Rectal smooth muscle tissue (tissue), 1 donor: ENCODE measurements at regions not wholly inside any gene's neighbourhood (a gene's known extent, or its start where the extent isn't known, plus 50 kb on each side); places are given as distances from the start of the nearest gene placed in this dataset.
"Not testable (repeated sequence)": the region's sequence is repeated elsewhere in the genome, so short reads cannot be mapped to it uniquely, and the experiment has no call there.

ENCODE experiments used
- H3K27ac ChIP-seq: one replicate; pipeline ENCODE4 v1.7.0; 2013; ENCODE audit warnings: low read depth, low read length, inconsistent platforms
- H3K27me3 ChIP-seq: one replicate; pipeline ENCODE4 v1.7.0; 2013; ENCODE audit warnings: low read length; ENCODE audit not compliant: control insufficient read depth, insufficient read depth
- H3K36me3 ChIP-seq: one replicate; pipeline ENCODE4 v1.7.0; 2013; ENCODE audit warnings: low read length; ENCODE audit not compliant: control insufficient read depth, insufficient read depth
- H3K4me1 ChIP-seq: one replicate; pipeline ENCODE4 v1.7.0; 2013; ENCODE audit warnings: low read length; ENCODE audit not compliant: control insufficient read depth, insufficient read depth
- H3K4me3 ChIP-seq: one replicate; pipeline ENCODE4 v1.7.0; 2013; ENCODE audit warnings: low read length
- H3K9ac ChIP-seq: one replicate; pipeline ENCODE4 v1.7.0; 2013; ENCODE audit warnings: low read length

GRCh38 chr6:105860927-105861326, 225.2 kb upstream of the PRDM1 start:
- not testable (repeated sequence) for H3K36me3 ChIP-seq, H3K27me3 ChIP-seq, H3K4me3 ChIP-seq, H3K9ac ChIP-seq, H3K27ac ChIP-seq, H3K4me1 ChIP-seq

DNA sequence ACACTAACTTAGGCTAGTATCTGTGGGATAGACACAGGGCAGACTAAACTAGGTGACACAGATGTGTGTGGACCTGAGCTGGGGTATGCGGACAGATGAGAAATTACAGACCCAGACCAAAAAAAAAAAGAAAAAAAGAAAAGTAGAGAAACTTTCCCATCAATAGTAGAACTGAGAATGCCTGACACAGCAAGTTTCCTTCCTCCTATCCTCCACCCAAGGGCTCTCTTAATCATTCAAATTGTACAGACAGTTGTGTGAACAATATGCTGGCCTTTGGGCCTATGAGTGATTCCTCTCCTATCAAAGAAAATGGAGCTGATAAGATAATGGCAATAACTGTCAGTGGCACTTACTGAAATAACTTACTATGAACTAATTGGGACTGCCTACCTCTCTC, 226.7 kb upstream of the PRDM1 start:
- no peaks in the 10 kb centered on the region for H3K4me1 ChIP-seq
- no peaks in the 10 kb centered on the region for H3K27me3 ChIP-seq
- no peak overlapping the region for H3K27ac ChIP-seq
- H3K36me3 ChIP-seq = no peaks in the 10 kb centered on the region
- no peak overlapping the region for H3K9ac ChIP-seq
- H3K4me3 ChIP-seq = no peak overlapping the region

GRCh38 chr6:105858639-105859038, 227.5 kb upstream of the PRDM1 start:
- not testable (repeated sequence) for H3K9ac ChIP-seq, H3K4me1 ChIP-seq, H3K27ac ChIP-seq, H3K27me3 ChIP-seq, H3K4me3 ChIP-seq, H3K36me3 ChIP-seq

GRCh38 chr6:105855433-105855832, 230.7 kb upstream of the PRDM1 start:
- H3K36me3 ChIP-seq = no peaks in the 10 kb centered on the region
- H3K4me1 ChIP-seq = no peaks in the 10 kb centered on the region
- H3K27ac ChIP-seq = no peak overlapping the region
- H3K9ac ChIP-seq = no peak overlapping the region
- no peak overlapping the region for H3K4me3 ChIP-seq
- no peaks in the 10 kb centered on the region for H3K27me3 ChIP-seq

GRCh38 chr6:105853979-105854378, 232.2 kb upstream of the PRDM1 start:
- H3K9ac ChIP-seq, H3K27me3 ChIP-seq, H3K4me1 ChIP-seq, H3K4me3 ChIP-seq, H3K36me3 ChIP-seq, H3K27ac ChIP-seq: not testable (repeated sequence)

DNA sequence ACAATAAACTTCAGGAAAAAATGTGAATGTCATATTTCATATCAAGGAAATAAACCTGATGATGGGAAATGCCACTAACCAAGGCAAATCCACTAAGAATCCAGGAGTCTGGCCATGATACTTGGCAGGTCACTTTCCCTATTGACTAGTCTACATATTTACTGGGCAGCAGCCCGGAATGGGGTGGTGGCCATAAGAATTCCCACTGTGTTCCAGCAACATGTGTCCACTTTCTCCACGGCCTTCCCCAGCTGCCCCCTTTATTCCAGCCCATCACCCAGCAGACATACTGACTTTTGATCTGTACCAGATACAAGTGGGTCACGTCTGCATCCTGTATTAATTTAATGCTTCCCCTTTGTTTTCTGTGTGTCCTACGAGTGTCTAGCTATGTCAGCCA, 234.5 kb upstream of the PRDM1 start:
- Histone ChIP-seq H3K4me3 (no peak overlapping the region), H3K27ac (no peak overlapping the region), H3K27me3 (no peaks in the 10 kb centered on the region), H3K36me3 (no peaks in the 10 kb centered on the region), H3K9ac (no peak overlapping the region), H3K4me1 (no peaks in the 10 kb centered on the region)

DNA sequence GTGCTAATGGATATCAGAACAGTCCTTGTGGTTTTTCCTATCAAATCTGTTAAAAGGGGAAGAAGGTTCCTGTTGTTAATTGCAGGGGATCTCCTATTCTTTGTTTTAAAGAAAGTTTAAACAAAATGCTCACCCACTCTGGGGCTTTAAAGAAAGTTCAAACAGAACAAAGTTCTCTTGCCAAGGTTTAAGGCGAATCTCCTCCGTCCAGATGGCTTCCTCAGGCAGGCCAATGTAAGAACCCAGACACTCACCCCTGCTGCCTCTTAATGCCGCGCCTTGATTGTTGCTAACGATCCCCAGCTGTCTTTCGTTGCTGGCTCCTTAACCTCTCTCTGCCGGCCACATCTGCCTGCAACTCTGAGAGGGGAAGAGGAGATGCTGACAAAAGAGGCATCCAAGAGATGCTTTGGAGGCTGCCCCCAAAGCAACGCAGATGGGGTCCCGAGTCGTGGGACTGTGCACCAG, 235.0 kb upstream of the PRDM1 start:
- Histone ChIP-seq H3K4me1 (no peaks in the 10 kb centered on the region), H3K27ac (no peak overlapping the region), H3K4me3 (no peak overlapping the region), H3K27me3 (no peaks in the 10 kb centered on the region), H3K36me3 (no peaks in the 10 kb centered on the region), H3K9ac (no peak overlapping the region)

DNA sequence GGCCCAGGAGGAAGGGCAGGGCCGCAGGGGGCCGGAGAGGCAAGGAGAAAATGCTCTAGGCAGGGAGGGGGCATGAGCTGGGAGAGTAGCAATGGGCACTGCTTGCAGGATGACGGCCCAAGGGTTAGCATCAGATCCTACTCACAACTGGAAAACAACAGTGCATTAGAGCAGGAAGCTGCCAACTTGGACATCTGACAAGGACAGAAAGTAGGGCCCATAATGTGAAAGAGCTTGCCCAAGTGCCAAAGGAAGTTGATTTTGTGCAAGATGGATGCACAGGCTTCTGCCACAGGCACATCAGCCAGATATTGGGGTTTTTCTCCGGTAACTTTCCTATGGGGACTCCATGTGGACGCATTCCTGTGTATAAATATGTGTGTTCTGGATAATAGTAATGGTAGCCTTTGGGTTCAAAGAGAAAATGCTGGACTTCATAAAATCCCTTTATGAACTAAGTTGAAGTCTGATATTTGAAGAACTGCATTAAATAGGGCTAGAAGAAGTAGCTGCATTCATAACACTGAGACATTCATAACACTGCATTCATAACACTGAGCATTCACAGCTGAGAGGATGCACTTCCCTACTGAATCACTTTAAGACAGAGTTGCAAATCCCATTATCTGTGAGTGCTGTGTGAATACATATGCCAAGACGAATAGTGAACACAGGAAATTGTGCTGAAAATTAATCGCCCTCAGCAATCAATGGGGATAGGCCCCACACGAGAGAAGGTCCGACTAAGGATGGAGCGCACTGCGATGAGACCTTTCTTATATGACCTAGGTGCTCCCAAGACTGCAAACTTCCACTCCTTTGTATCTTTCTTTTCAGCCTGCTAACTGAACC, 235.6 kb upstream of the PRDM1 start:
- no peaks in the 10 kb centered on the region for H3K36me3 ChIP-seq
- H3K27ac ChIP-seq = no peak overlapping the region
- H3K4me3 ChIP-seq = no peak overlapping the region
- no peak overlapping the region for H3K9ac ChIP-seq
- no peaks in the 10 kb centered on the region for H3K4me1 ChIP-seq
- H3K27me3 ChIP-seq = no peaks in the 10 kb centered on the region

DNA sequence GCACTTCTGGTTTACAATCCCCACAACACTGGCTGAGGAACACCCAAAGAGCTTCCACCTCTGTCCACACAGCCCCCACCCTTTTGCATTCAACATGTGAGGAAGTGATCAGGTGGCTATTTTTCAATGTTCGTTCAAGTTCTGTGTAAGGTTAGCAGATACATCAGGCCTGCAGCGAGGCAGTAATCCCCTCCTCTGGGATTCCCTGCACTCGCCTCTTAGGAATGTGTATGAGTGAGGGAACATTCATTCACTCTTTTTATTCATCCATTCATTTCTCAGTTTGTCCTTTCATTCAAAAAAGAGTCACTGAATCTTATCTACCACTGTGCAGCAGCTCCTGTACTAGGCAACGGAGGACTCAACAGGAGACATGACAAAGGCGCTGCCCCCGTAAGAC, 236.4 kb upstream of the PRDM1 start:
- H3K4me3 ChIP-seq = no peak overlapping the region
- no peak overlapping the region for H3K27ac ChIP-seq
- H3K9ac ChIP-seq = no peak overlapping the region
- no peaks in the 10 kb centered on the region for H3K27me3 ChIP-seq
- H3K36me3 ChIP-seq = no peaks in the 10 kb centered on the region
- H3K4me1 ChIP-seq = no peaks in the 10 kb centered on the region

DNA sequence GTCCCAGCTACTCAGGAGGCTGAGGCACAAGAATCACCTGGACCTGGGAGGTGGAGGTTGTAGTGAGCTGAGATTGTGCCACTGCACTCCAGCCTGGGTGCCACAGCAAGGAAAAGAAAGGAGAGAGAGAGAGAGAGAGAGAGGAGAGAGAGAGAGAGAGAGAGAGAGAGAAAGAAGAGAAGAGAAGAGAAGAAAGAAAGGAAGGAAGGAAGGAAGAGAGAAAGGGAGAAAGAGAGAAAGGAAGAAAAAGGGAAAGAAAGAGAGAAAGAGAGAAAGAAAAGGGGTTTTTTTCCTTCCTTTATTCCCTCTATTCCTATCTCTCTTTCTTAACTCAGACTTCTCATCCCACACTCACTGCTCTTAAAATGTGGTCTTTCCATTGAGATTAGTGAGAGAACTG, 238.7 kb upstream of the PRDM1 start:
- Histone ChIP-seq H3K36me3 (no peaks in the 10 kb centered on the region), H3K9ac (no peak overlapping the region), H3K27ac (no peak overlapping the region), H3K4me3 (no peak overlapping the region), H3K4me1 (no peaks in the 10 kb centered on the region), H3K27me3 (no peaks in the 10 kb centered on the region)

GRCh38 chr6:105844275-105844883, 241.8 kb upstream of the PRDM1 start:
- Histone ChIP-seq H3K4me3 (no peak overlapping the region), H3K36me3 (no peaks in the 10 kb centered on the region), H3K27me3 (no peaks in the 10 kb centered on the region), H3K9ac (no peak overlapping the region), H3K27ac (no peak overlapping the region), H3K4me1 (no peaks in the 10 kb centered on the region)

GRCh38 chr6:105839266-105839665, 246.9 kb upstream of the PRDM1 start:
- Histone ChIP-seq H3K9ac (no peak overlapping the region), H3K4me3 (no peak overlapping the region), H3K27me3 (no peaks in the 10 kb centered on the region), H3K4me1 (no peaks in the 10 kb centered on the region), H3K36me3 (no peaks in the 10 kb centered on the region), H3K27ac (no peak overlapping the region)

- Histone ChIP-seq H3K9ac (no peak overlapping the region), H3K4me3 (no peak overlapping the region), H3K4me1 (no peaks in the 10 kb centered on the region), H3K27me3 (no peaks in the 10 kb centered on the region), H3K27ac (no peak overlapping the region), H3K36me3 (no peaks in the 10 kb centered on the region)
Observed at GRCh38 chr6:105838171-105838570, 248.0 kb upstream of the PRDM1 start.
